HG02642 (cell line): ENCODE measurements at regions not wholly inside any gene's neighbourhood (a gene's known extent, or its start where the extent isn't known, plus 50 kb on each side); places are given as distances from the start of the nearest gene placed in this dataset.

Experiments
- ATAC-seq: cut with Tn5 transposase; IDR thresholded peaks from one replicate; pipeline ENCODE4 v1.9.1; 2021; ENCODE audit warnings: mild to moderate bottlenecking; ENCODE audit not compliant: unreplicated experiment, poor library complexity

DNA sequence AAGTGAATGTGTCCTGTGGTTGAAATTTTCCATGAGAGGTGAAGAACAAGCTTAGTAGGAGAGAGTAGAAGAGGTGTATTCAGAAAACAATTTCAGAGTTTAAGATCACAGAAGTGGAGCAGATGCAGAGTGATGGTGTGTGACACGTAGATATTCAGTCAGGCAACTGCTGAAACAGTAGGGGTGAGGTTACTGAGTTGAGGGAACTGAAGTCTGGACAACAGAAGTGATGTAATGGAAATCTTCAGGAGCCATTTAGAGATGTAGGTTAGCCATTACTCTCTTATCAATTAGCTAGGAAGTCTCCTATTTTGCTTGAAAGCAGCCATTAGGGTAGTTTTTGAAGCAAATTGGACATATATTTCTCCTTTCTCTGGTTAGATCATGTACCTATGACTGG, 584.4 kb downstream of the PKHD1 start:
- ATAC-seq = no peak

DNA sequence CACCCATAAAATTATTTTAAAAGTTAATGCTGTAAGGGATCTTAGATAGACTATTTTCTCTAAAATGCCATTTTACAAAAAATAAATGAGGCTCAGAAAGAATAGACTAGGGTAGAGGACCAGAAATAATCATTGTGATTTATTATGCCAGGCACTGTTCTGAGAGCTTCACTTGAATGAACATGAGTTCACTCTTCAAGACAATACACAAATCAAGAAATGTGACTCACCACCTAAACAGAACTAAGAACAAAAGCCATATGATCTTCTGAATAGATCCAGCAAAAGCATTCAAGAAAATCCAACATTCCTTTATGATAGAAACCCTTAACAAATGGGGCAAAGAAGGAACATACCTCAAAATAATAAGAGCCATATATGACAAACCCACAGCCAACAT, 582.0 kb downstream of the PKHD1 start:
- no peak for ATAC-seq

DNA sequence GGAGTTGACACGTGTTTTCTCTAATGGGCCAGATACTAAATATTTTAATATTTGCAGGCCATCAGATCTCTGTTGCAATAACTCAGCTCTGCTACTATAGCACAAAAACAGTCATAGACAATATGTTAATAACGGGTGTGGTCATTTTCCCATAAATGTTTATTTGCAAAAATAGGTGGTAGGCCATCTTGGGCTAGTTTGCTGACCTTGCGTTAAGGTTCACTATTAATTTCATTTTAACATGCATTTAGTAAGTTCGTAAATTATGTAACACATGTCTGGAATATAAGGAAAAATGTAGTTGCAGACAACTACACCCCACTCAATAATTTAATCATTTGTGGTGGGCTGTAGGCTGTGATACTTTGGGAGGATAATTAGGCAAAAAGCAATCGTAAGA, 577.8 kb downstream of the PKHD1 start:
- no peak for ATAC-seq

DNA sequence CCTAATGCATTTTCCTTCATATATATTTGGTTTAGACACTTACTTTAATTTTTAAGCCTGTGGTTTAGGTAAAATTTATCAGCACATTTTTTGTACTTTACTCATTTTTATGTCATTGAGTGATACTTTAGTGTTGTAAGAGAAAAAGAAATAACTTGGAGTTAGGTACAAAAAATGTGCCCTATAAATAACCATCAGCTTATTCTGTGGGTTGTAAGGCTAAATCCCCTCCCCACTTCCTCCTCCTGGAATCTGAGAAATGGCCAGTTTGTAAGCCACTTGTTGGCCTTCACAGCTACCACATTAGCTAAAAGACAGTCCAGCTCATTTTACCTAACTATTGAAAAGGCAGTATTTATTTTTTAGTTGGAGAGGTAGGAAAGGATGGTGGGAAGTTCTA, 576.3 kb downstream of the PKHD1 start:
- no peak for ATAC-seq

DNA sequence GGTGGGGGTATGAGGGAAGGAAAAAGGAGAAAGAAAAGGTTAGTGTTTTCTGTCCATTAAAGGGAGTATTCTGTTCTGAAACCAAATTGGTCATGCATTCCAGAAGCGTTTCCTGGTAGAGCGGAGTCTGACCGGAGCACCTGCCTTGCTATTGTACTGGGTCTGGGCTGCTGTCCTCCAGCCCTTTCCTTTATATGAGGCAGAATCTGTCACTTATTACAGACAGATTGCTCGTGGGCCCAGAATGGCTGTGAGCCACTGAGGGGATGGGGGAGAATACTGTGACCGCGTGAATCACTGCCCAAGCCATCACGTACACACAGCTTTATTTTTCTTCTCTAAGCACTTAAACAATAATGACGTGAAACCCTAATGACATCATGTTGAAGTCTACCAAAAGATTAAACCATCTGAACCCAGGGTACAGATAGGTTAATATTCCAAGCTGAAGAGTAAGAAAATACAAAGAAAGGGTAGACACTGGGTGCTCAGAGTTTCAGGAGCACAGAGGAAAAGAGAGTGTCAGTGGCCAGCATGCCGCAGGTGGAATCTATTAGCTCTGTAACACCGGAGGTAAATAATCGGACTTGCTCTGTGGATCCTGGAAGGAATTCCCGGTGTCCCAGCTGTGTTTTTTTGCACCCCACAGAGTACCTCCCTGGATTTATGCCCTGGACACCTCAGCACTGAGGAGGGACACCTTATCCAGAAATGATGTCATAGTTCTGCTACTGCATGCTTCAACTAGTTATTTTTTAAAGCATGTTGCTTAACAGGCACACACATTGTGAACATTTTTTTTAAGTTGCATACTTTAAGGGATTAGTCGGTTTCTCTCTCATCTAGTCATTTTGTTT, 573.3 kb downstream of the PKHD1 start:
- no peak for ATAC-seq

DNA sequence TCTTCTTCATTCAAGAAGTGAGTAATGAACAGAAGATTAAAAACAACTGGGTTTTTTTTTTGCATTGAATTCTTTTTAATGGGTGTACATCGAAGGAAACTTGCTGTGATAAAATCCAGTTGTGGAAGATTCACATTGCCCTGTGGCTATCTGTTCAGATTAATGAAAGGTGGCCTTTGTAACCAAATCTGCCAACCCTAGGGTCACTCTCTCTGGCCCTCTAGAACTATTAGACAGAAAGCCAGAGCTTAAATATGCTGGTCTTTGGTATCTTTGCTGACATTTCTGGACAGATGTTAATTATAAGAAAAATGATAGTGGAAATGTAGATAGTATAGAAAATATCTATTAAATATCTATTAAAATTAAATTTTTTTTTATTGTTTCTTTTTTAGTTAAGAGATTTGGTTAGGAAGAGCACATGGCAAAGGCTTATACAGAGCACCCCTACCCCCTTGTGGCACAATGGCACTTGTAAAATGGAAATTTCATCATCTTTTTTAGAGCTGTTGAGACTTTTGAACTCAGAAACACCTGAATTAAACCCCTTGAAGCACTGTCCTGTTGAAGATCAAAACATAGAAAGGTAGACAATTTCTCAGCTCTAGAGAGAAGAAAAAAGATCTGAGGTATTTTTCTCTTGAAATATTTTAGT, 572.5 kb downstream of the PKHD1 start:
- ATAC-seq = no peak

DNA sequence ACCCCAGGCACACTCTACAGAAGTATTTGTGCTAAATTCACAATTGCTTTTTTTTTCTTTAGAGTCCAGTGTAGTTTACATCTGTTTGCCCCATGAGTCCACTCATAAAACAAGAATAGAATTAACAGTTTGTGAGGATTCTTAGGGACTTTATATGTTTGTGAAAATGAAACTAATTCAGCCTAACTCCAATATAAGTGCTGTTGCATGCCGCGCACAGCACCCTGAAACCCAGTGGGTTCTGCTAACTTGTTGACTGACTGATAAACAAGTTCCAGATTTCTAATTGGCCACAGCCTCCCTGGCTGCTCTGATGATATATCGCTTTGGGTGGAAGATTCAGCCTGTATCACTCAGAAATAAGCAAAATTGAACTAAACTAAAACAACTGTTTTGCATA, 561.4 kb downstream of the PKHD1 start:
- ATAC-seq = no peak

DNA sequence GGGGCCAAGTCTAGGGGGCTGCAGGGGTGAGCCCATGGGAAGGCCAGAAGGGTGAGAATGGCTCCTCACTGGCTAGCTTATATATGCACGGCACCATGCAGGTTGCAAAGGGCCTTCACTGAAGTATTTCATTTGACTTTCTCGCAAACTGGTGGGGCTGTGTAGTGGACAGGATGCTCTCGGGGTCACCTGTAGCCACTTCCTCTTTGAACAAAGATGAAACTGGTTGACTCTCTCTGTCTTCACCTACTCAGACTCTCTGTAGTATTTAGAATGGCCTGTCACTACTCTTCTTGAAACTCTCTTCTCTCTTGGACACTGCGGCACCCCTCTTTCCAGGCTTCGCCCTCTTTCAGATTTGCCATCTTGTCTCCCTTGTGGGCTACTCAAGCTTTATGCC, 560.5 kb downstream of the PKHD1 start:
- no peak for ATAC-seq

DNA sequence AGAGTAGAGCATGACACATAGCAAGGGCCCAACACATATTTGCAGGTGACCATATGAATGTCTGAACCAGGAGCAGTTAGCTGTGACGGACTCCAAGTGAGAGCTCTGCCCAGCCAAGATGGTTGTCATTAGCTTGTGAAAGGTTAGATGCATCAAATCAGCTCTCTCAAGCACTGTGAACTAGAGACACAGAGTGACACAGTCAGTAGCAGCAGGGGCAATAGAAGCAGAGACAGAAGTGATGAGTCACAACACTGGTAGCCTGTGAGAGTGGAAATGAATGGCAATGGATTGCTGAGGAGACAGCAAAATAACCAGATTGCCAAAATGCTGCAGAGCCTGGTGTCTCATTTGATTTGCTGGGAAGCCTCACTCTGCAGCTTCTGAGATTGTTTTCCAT, 558.9 kb downstream of the PKHD1 start:
- ATAC-seq = no peak

DNA sequence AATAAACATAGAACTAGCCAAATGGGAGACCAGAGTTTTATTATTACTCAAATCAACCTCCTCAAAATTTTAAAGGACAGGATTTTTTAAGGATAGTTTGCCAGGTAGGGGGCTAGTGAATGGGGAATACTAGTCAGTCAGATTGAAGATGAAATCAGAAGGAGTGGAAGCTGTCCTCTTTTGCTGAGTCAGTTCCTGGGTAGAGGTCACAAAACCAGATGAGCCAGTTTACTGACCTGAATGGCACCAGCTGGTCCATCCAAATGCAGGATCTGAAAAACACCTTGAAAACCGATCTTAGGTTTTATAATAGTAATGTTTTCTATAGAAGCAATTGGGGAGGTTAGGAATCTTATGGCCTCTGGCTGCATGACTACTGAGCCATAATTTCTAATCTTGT, 558.2 kb downstream of the PKHD1 start:
- no peak for ATAC-seq

DNA sequence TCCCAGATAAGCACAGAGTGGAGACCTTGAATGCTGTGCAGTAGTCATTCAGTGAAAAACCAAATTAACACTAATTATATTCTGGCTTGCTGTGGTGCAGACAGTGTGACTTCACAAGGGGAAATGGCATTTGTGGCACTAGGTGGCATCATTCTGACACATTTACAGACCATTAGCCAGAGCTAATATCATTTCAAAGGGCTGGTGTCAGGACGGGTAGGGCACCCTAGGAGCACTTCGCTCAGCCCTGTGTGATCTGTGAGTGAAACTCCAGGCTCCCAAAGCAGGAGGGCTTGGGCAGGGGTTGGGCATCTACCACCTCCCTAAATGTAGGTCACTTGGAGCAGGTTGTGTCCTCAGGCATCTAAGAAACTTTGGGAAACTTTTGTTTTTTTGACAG, 555.8 kb downstream of the PKHD1 start:
- no peak for ATAC-seq

DNA sequence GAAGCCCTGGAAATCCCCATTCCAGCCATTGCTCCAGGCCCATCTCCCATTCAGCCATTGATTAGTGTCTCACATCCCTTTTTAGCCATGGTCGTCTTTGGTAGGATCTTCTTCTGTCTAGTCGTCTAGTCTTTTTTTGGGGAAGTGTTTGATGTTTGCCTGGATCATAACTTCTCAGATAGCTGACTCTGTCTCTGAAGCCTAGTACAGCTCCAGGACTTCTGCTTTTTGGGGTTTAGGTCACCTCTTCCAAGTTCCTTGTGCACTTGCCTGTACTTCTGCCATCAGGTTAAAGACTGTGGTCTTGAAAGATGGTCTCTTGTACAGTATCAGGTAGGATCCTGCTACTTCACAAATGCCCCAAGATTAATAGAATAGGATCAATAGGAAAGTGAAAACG, 553.5 kb downstream of the PKHD1 start:
- ATAC-seq = no peak

DNA sequence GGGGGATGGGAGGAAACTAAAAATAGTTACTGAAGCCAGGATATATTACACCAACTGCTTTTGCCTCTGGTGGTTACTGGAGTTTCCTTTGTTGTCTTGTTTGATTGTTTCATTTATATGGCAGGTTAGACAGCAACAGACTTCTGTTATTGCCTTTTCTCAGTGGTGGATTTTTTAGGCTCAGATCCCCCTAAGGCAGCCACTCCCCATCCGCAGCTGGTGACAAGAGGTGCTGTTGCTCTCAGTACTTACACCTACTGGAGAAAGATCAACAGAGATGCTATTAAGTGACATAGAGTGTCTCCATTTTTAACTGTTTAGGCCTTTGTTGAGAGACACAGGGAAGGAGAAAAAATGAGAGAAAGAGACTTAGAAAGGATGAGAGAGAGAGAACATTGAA, 552.1 kb downstream of the PKHD1 start:
- no peak for ATAC-seq

DNA sequence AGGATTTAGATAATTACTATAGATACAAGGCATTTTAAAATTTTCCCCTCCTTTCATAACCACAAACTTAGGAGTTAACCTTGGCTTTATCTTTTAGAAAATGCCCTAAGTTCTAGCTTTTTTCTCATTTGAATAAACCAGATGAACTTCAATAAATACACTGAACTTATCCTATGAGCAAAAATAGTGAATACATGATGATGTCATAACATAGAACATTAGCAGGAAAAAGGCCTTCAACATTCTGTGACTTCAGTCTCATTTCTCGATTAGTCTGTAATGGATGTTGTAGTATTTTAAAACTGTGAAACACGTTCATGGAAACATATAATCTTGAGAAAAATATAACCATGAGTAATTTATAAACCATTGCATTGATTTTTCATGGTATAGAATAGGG, 550.7 kb downstream of the PKHD1 start:
- ATAC-seq = no peak

DNA sequence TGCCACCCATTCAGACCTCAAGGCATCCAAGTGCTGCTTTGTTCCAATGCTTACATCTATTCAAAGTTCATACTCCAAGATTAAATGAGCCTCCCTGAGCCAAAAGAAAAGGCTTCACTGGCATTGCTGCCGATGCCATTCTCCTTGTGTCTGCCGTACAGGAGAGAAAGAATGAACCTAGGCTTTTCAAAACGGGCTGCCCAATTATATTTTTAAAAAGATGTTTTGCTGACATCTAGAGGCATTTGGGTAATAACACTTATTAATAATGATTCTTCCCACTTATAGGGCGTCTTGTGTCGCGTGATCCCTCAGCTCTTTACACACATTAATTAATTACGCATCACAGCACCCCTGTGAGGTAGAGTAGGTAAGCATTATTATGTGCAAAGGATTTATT, 545.6 kb downstream of the PKHD1 start:
- ATAC-seq = no peak

DNA sequence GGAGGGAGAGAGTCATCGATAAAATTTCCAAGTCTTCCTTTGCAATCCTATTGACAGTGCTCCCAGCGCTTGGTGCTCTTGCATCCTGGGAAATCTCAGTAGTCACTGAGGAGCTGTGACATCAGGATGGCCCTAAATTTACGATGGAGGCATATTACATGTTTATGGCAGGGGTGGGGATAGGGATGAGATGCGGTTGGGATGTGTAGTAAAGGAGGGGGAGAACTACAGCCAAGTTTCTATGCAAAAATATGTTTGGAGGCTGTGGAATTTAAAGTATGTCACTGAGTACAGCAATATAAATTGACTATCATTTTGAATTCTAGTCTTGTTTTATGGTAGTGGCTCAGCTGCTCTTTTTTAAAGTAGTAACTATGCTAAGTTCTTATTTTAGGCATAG, 544.9 kb downstream of the PKHD1 start:
- ATAC-seq = no peak

DNA sequence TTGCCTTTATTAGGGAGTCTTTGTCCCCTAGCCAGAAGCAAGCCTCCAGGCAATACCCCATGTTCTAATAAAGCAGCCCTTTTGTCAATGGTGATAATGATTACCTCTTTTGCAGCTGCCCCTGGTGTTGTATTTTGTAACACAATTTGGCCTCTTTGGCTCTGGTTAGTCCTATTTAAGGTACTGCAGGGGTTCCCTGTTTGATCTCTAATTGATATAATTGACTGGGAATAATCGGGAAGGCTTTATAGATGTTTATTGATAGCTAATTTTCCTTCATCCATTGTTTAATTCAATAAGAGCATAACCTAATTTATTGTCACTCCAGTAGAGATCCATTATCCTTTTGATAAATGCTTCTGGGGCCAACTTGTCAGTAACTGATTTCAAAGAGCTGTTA, 537.2 kb downstream of the PKHD1 start:
- no peak for ATAC-seq

DNA sequence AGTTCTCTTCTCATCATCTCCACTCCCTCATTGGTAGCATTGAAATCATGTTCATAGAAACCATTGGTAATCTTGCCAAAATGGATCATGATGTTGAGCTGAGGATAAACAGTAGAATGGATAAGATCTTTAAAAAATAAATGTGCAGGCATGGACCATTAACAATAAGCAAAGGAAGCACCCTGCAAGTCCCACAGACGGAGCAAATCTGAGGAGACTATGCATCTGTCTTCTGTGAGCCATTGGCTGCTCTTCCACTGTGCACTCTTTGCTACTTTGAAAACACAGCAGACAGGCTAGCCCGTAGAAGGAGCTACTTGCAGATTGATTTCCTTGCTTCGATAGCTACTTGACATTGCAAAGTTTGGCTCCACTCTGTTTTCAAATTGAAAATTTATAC, 535.0 kb downstream of the PKHD1 start:
- ATAC-seq = no peak

DNA sequence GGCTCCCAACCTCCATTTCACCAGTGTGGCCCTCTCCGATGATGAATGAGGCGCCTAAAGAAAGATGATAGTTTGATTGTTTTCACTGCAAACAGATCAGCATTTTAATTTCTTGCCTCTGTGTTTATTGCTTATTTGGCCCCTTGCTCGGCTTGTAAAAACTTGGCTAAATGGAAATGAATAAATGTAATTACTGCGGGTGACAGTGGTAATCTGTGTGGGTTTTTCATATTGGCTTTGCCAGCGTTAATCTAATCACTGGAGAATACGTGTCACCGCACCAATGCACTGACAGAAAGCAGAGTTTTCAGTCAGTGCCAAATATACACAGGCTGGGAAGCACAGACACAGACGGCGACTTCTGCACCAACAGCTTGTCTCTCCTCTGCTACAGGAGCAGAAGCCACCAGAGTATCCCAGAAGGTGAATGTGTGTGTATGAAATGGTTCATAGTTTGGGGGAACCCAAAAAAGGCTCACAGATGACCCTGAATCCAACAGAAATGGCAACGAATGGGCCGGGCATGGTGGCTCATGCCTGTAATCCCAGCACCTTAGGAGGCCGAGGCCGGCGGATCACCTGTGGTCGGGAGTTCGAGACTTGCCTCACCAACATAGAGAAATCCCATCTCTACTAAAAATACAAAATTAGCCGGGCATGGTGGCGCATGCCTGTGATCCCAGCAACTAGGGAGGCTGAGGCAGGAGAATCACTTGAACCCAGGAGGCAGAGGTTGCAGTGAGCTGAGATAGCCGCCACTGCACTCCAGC, 534.0 kb downstream of the PKHD1 start:
- ATAC-seq = no peak

DNA sequence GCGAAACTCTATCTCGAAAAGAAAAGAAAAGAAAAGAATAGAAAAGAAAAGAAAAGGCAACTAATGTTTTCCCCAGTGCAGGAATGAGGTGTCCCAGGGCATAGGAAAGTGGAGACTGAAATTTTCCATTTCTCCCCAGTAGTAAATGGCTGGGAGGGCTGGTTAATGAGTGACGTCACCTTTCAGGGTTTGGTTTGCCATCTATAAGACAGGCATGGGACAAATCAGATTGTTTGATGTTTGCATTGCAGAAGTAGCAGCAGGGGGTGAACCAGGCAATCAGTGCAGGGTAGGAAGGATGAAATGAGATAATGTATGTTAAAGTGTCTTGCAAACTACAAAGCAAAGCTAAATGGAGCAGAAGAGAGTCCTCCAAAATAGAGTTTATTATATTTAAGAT, 533.4 kb downstream of the PKHD1 start:
- no peak for ATAC-seq

DNA sequence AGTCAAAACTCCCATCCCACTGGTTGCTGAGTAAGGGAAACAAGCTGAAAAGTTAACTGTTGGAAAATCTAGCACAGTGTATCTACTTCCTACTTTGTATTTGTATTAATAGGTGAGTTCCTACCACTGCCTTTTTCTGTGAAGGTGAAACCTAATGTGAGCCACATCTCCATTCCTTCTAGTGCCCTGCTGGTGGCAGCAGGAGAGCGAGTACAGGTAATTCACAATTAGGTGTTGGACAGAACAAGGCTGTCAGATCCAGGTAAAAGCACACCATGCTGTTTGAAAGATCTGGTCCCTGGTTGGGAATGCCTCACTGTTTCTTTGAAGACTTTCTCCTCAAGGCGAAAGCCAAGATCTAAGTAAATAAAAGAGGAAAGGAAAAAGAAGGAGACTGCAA, 528.4 kb downstream of the PKHD1 start:
- no peak for ATAC-seq
